ENCODE measurements at regions not wholly inside any gene's neighbourhood (a gene's known extent, or its start where the extent isn't known, plus 50 kb on each side); places are given as distances from the start of the nearest gene placed in this dataset.

DNA sequence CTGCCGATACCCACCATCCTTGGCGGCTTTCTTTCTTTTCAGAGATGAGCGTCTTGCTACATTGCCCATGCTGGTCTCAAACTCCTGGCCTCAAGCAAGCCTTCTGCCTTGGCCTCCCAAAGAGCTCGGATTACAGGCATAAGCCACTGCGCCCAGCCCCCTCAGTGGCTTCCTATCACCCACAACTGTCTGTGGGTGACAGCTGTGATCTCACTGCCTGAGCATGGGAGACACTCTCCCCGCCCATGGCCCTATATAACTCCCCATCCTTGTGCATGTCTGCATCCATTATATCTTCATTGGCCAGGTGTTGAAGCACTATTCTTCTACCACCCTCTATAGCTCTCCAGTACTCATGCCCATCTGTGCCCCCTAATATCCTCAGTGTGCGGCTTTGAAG, 76.2 kb downstream of the PTPRS start:
- no peak overlapping the region for H3K4me3 ChIP-seq (replicated peaks in 1 of 3; ENCODE audit: insufficient read depth in 1 of 3, low read depth in 2 of 3, low read length in 3 of 3)
- no peak overlapping the region for H2AFZ ChIP-seq (ENCODE audit: low read length)
- no peak for DNase-seq (ENCODE audit: low spot score)
- no peak overlapping the region for H3K4me2 ChIP-seq (ENCODE audit: low read depth, low read length)
- H3K9me3 ChIP-seq (ENCODE audit: low read length): no peaks in the 10 kb centered on the region
- intact Hi-C loops (cut with micrococcal nuclease; ENCODE audit: unreplicated experiment): no loop called here
- no TSS peak for BruUV-seq (replicated peaks)
- no peak overlapping the region for H3K9ac ChIP-seq (ENCODE audit: insufficient read depth, low read depth, low read length)
- no peak for FAIRE-seq
- H4K20me1 ChIP-seq (ENCODE audit: insufficient read depth, low read length): no peaks in the 10 kb centered on the region
- ChIA-PET CTCF (ENCODE audit: low intra/inter-chr PET ratio, low total read pairs) (no interaction called here), POLR2A (no interaction called here)
- WGBS (ENCODE audit: low lambda C conversion rate): 97% methylated on average over 6 of the region's 7 CpGs
- no peak for ATAC-seq
- H3K79me2 ChIP-seq (ENCODE audit: insufficient read depth, low read length): no peaks in the 10 kb centered on the region
- H3K36me3 ChIP-seq (replicated peaks in 1 of 2; ENCODE audit: control insufficient read depth in 1 of 2, insufficient read depth in 2 of 2, low read length in 2 of 2): peaks cover 2 to 3% of the 10 kb centered on the region in 2 experiments; a peak in 2 of 5 replicates
- H3K27me3 ChIP-seq (ENCODE audit: control insufficient read depth in 1 of 2, insufficient read depth in 2 of 2, low read length in 2 of 2): no peaks in the 10 kb centered on the region
- in situ Hi-C loops (cut with HindIII; ENCODE audit: extremely low pct_ligation_motif_present, low pct_unique_long_range_greater_than_20kb): no loop called here
- no peaks in the 10 kb centered on the region for H3K4me1 ChIP-seq (ENCODE audit: insufficient read depth, low read length)
- no peak overlapping the region for H3K27ac ChIP-seq (ENCODE audit: extremely low read length, insufficient read depth, low read length)
- TF ChIP-seq MEIS2 (CRISPR knock-in tag; IDR thresholded peaks at IDR 0.05) (no peak), BRD4 (CRISPR knock-in tag; IDR thresholded peaks at IDR 0.05) (no peak), YEATS4 (CRISPR knock-in tag; IDR thresholded peaks at IDR 0.05; ENCODE audit: borderline replicate concordance) (no peak), GATAD1 (CRISPR knock-in tag; IDR thresholded peaks at IDR 0.05) (no peak), EHMT2 (IDR thresholded peaks at IDR 0.05; ENCODE audit: borderline replicate concordance, low read depth, low read length) (no peak), RBM22 (optimal IDR thresholded peaks at IDR 0.05; ENCODE audit: low read length) (no peak), FOXA3 (CRISPR knock-in tag; IDR thresholded peaks at IDR 0.05) (no peak), ZNF274 (CRISPR knock-in tag; IDR thresholded peaks at IDR 0.05) (no peak), ELF3 (CRISPR knock-in tag; IDR thresholded peaks at IDR 0.05) (no peak), MLLT10 (CRISPR knock-in tag; IDR thresholded peaks at IDR 0.05) (no peak)
- TF ChIP-seq, protein P1, sequence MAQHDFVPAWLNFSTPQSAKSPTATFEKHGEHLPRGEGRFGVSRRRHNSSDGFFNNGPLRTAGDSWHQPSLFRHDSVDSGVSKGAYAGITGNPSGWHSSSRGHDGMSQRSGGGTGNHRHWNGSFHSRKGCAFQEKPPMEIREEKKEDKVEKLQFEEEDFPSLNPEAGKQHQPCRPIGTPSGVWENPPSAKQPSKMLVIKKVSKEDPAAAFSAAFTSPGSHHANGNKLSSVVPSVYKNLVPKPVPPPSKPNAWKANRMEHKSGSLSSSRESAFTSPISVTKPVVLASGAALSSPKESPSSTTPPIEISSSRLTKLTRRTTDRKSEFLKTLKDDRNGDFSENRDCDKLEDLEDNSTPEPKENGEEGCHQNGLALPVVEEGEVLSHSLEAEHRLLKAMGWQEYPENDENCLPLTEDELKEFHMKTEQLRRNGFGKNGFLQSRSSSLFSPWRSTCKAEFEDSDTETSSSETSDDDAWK (CRISPR knock-in tag; IDR thresholded peaks at IDR 0.05): no peak
- TF ChIP-seq, protein P2, sequence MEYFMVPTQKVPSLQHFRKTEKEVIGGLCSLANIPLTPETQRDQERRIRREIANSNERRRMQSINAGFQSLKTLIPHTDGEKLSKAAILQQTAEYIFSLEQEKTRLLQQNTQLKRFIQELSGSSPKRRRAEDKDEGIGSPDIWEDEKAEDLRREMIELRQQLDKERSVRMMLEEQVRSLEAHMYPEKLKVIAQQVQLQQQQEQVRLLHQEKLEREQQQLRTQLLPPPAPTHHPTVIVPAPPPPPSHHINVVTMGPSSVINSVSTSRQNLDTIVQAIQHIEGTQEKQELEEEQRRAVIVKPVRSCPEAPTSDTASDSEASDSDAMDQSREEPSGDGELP (IDR thresholded peaks at IDR 0.05; ENCODE audit: borderline replicate concordance, low read depth): no peak
- TF ChIP-seq, protein P3, sequence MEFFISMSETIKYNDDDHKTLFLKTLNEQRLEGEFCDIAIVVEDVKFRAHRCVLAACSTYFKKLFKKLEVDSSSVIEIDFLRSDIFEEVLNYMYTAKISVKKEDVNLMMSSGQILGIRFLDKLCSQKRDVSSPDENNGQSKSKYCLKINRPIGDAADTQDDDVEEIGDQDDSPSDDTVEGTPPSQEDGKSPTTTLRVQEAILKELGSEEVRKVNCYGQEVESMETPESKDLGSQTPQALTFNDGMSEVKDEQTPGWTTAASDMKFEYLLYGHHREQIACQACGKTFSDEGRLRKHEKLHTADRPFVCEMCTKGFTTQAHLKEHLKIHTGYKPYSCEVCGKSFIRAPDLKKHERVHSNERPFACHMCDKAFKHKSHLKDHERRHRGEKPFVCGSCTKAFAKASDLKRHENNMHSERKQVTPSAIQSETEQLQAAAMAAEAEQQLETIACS (CRISPR knock-in tag; IDR thresholded peaks at IDR 0.05): no peak
- TF ChIP-seq, protein P4, sequence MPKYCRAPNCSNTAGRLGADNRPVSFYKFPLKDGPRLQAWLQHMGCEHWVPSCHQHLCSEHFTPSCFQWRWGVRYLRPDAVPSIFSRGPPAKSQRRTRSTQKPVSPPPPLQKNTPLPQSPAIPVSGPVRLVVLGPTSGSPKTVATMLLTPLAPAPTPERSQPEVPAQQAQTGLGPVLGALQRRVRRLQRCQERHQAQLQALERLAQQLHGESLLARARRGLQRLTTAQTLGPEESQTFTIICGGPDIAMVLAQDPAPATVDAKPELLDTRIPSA (CRISPR knock-in tag; IDR thresholded peaks at IDR 0.05; ENCODE audit: borderline replicate concordance): no peak
- TF ChIP-seq, protein P5, sequence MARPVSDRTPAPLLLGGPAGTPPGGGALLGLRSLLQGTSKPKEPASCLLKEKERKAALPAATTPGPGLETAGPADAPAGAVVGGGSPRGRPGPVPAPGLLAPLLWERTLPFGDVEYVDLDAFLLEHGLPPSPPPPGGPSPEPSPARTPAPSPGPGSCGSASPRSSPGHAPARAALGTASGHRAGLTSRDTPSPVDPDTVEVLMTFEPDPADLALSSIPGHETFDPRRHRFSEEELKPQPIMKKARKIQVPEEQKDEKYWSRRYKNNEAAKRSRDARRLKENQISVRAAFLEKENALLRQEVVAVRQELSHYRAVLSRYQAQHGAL (CRISPR knock-in tag; IDR thresholded peaks at IDR 0.05; ENCODE audit: not compliant biosample characterization): no peak
- TF ChIP-seq, protein P6, sequence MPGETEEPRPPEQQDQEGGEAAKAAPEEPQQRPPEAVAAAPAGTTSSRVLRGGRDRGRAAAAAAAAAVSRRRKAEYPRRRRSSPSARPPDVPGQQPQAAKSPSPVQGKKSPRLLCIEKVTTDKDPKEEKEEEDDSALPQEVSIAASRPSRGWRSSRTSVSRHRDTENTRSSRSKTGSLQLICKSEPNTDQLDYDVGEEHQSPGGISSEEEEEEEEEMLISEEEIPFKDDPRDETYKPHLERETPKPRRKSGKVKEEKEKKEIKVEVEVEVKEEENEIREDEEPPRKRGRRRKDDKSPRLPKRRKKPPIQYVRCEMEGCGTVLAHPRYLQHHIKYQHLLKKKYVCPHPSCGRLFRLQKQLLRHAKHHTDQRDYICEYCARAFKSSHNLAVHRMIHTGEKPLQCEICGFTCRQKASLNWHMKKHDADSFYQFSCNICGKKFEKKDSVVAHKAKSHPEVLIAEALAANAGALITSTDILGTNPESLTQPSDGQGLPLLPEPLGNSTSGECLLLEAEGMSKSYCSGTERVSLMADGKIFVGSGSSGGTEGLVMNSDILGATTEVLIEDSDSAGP (CRISPR knock-in tag; IDR thresholded peaks at IDR 0.05; ENCODE audit: borderline replicate concordance): no peak
- TF ChIP-seq, protein P7, sequence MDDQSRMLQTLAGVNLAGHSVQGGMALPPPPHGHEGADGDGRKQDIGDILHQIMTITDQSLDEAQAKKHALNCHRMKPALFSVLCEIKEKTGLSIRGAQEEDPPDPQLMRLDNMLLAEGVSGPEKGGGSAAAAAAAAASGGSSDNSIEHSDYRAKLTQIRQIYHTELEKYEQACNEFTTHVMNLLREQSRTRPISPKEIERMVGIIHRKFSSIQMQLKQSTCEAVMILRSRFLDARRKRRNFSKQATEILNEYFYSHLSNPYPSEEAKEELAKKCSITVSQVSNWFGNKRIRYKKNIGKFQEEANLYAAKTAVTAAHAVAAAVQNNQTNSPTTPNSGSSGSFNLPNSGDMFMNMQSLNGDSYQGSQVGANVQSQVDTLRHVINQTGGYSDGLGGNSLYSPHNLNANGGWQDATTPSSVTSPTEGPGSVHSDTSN (CRISPR knock-in tag; IDR thresholded peaks at IDR 0.05; ENCODE audit: borderline replicate concordance): no peak

All from HepG2 (cell line).